Testis (tissue), 2 donors: ENCODE measurements at regions not wholly inside any gene's neighbourhood (a gene's known extent, or its start where the extent isn't known, plus 50 kb on each side); places are given as distances from the start of the nearest gene placed in this dataset.

Experiments
- DNase-seq: peaks from one replicate; pipeline ENCODE4 v3.0.0-alpha.2; 2019
- H3K27ac ChIP-seq, 2 donors: fragments of 200-600 bp; sonication (generic); one replicate each; pipeline ENCODE4 v1.5.1; 2019
- H3K27me3 ChIP-seq: fragments of 200-600 bp; sonication (generic); one replicate; pipeline ENCODE4 v1.5.1; 2019
- H3K36me3 ChIP-seq: fragments of 200-600 bp; sonication (generic); one replicate; pipeline ENCODE4 v1.5.1; 2017; ENCODE audit warnings: low read depth; ENCODE audit errors: missing control alignments
- H3K4me1 ChIP-seq: fragments of 200-600 bp; sonication (generic); one replicate; pipeline ENCODE4 v1.5.1; 2019
- H3K4me3 ChIP-seq, 2 donors: fragments of 200-600 bp; sonication (generic); one replicate each; pipeline ENCODE4 v1.5.1; 2017 to 2019
- H3K9me3 ChIP-seq: fragments of 200-600 bp; sonication (generic); one replicate; pipeline ENCODE4 v1.5.1; 2017
- POLR2A ChIP-seq: fragments of 450-650 bp; IDR thresholded peaks from one replicate; pipeline ENCODE4 v1.6.1; 2017; ENCODE audit warnings: antibody characterized with exemption, mild to moderate bottlenecking, moderate library complexity
- WGBS, 2 donors: methylation state at CpG; one replicate each; pipeline ENCODE4 v1.1.5; 2018; 5-methylcytosine and 5-hydroxymethylcytosine counted together
- intact Hi-C: fragments of 100-400 bp; cut with DNase I; formaldehyde crosslinking; loops from one replicate; pipeline ENCODE4 v1.15.1; 2023; ENCODE audit warnings: low total_unique reads
- TF ChIP-seq, protein P1 (sequence below), 3 experiments: fragments of 450-650 bp in 2 of 3; fragments of 200-600 bp in 1 of 3; sonication (generic) in 1 of 3; IDR thresholded peaks; one replicate each; pipeline ENCODE4 v1.5.1; 2016 to 2019; ENCODE audit warnings: antibody characterized with exemption in 3 of 3, mild to moderate bottlenecking in 2 of 3, moderate library complexity in 1 of 3

DNA sequence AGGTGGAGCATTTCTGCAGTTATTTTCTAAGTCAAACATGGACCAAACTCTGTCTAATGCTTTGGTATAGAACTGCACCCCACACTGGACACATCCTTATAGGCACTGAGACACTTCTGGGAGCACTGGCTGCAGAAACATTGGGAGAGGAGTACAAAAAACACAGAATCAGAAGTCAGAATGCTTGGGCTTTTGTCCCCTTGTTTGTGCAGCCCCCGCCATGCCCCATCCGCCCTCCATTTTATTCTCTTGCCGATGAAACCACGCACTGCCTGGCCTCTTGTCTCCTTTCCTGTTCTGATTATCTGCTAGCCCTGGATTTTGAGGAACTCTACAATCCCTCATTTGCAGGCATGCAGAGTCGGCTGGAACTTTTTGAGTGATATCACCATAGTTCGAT is 1201.2 kb downstream of the TBC1D22A start:
- DNase-seq: no peak
- Histone ChIP-seq H3K4me1 (no peaks in the 10 kb centered on the region), H3K4me3 (no peak overlapping the region), H3K27ac (no peak overlapping the region), H3K9me3 (no peaks in the 10 kb centered on the region), H3K27me3 (no peaks in the 10 kb centered on the region), H3K36me3 (no peaks in the 10 kb centered on the region)
- TF ChIP-seq, protein P1, sequence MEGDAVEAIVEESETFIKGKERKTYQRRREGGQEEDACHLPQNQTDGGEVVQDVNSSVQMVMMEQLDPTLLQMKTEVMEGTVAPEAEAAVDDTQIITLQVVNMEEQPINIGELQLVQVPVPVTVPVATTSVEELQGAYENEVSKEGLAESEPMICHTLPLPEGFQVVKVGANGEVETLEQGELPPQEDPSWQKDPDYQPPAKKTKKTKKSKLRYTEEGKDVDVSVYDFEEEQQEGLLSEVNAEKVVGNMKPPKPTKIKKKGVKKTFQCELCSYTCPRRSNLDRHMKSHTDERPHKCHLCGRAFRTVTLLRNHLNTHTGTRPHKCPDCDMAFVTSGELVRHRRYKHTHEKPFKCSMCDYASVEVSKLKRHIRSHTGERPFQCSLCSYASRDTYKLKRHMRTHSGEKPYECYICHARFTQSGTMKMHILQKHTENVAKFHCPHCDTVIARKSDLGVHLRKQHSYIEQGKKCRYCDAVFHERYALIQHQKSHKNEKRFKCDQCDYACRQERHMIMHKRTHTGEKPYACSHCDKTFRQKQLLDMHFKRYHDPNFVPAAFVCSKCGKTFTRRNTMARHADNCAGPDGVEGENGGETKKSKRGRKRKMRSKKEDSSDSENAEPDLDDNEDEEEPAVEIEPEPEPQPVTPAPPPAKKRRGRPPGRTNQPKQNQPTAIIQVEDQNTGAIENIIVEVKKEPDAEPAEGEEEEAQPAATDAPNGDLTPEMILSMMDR (IDR thresholded peaks at IDR 0.05): no peak
- TF ChIP-seq POLR2A: no peak
- intact Hi-C loops: no loop called here
- WGBS, 2 donors: 86 to 92% methylated on average over 6 of the region's 6 CpGs

DNA sequence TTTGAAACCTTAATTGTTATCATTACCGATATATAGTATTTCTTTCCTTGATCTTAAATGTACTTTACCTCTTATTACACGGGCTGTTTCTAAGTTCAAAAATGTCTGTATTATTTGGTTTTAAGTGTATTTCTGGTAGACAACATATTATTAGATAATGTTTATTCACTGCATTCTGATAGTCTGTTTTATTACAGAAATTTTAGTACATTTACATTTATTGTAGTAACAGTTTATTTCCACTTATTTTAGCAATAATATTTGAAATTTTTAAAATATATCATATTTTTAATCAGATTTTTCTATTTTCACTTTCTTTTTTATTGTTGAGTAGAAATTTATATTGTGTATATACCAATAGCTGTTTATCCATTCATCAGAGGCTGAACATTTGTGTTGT is 1195.2 kb downstream of the TBC1D22A start:
- no peaks in the 10 kb centered on the region for H3K27me3 ChIP-seq
- H3K36me3 ChIP-seq: no peaks in the 10 kb centered on the region
- TF ChIP-seq, protein P1 (IDR thresholded peaks at IDR 0.05): no peak
- TF ChIP-seq POLR2A: no peak
- no peak for DNase-seq
- no peaks in the 10 kb centered on the region for H3K4me1 ChIP-seq
- WGBS, 2 donors: 88 to 93% methylated on average over 2 of the region's 2 CpGs
- intact Hi-C loops: no loop called here
- no peak overlapping the region for H3K27ac ChIP-seq
- no peak overlapping the region for H3K4me3 ChIP-seq
- H3K9me3 ChIP-seq: no peaks in the 10 kb centered on the region

DNA sequence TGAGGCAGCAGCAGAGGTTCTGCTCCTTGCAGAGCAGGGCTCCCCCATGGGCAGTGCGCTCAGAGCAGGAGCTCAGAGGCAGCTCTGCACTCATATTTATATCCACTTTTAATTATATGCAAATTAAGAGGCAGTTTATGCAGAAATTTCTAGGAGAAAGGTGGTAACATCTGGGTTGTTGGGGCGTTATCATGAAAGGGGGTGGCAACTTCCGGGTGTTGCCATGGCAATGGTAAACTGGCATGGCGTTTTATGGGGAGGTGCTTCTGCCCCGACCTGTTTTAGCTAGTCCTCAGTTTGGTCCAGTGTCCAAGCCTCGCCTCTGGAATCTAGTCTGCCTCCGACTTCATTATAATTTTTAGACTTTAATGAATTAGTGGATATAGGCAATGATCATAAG is 1191.7 kb downstream of the TBC1D22A start:
- H3K36me3 ChIP-seq: no peaks in the 10 kb centered on the region
- WGBS, 2 donors: 42 to 52% methylated on average over 7 of the region's 7 CpGs
- intact Hi-C loops: no loop called here
- TF ChIP-seq, protein P1 (IDR thresholded peaks at IDR 0.05): no peak
- TF ChIP-seq POLR2A: no peak
- no peaks in the 10 kb centered on the region for H3K9me3 ChIP-seq
- H3K27ac ChIP-seq: no peak overlapping the region
- peak; percentile 37 for DNase-seq
- H3K27me3 ChIP-seq: no peaks in the 10 kb centered on the region
- no peaks in the 10 kb centered on the region for H3K4me1 ChIP-seq
- no peak overlapping the region for H3K4me3 ChIP-seq

DNA sequence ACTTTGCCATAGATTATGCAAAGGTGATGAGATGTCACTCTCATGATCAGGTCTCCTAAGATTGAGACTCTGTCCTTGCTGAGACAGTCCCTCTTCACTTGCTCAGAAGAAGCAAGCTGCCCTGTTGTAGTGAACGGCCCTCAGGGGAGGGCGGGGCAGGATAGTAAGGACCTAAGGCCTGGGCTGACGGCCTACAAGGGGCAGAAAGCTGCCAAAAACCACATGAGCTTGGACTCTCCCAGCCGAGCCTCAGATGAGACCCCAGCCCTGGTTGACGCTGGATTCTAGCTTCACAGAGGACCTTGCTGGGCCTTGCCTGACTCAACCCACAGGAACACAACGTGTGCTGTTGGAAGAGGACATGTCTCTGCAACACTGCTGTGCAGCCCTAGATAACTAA is 1182.5 kb downstream of the TBC1D22A start:
- WGBS, 2 donors: 87 to 88% methylated on average over 4 to 6 of the region's 6 CpGs
- Histone ChIP-seq H3K27me3 (no peaks in the 10 kb centered on the region), H3K4me1 (no peaks in the 10 kb centered on the region), H3K9me3 (no peaks in the 10 kb centered on the region), H3K36me3 (no peaks in the 10 kb centered on the region), H3K27ac (no peak overlapping the region), H3K4me3 (no peak overlapping the region)
- intact Hi-C loops: no loop called here
- TF ChIP-seq, protein P1 (IDR thresholded peaks at IDR 0.05): no peak
- TF ChIP-seq POLR2A: no peak
- no peak for DNase-seq

DNA sequence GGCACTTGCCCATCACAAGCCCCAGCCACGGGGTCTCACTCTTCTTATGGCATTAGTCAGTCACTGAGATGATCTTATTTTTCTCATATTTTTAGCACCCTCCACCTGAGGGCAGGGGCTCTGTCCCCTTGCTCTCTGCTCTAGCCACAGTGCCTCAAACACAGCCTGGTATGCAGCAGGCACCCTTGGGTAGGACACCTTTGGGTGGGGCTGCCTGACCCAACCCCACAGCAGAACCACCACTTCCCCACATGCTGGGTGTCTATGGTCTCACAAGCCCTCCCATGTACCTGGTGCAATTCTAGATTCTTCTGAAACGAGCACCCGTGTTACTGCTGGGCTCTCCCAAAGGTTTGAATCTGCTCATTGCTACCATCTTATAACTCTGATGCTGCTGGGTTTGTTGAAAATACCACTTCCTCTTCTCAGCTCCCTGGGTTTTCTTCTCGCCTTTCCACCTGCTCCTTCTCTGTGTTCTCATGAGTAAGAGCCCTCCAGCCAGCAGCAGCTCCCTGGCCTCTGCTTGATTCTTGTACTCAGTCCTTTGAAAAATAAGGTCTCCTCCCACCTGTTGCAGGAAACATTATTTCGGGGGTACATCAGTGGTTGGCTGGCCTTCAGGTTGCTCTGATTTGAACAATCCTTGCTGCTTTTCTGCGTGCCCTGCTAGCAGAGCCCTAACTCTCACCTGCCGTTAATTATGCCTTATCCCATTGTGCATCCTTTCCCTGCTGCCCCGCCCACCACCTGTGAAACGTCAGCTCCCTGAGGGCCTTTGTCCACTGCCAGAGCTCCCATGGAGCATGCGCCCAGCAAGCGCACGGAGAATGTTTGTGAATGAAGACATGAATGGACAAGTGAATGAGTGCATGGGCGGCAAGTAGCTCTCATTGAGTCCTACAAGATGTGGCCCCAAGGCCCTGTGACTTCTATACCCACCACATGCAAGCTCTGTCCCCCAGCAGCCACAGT is 1181.6 kb downstream of the TBC1D22A start:
- no peaks in the 10 kb centered on the region for H3K36me3 ChIP-seq
- WGBS, 2 donors: 82 to 87% methylated on average over 10 to 13 of the region's 13 CpGs
- no peaks in the 10 kb centered on the region for H3K9me3 ChIP-seq
- intact Hi-C loops: no loop called here
- no peaks in the 10 kb centered on the region for H3K4me1 ChIP-seq
- no peak overlapping the region for H3K27ac ChIP-seq
- TF ChIP-seq, protein P1 (IDR thresholded peaks at IDR 0.05): no peak
- no peak for TF ChIP-seq POLR2A
- no peak overlapping the region for H3K4me3 ChIP-seq
- no peak for DNase-seq
- no peaks in the 10 kb centered on the region for H3K27me3 ChIP-seq
